ENCODE measurements at regions not wholly inside any gene's neighbourhood (a gene's known extent, or its start where the extent isn't known, plus 50 kb on each side); places are given as distances from the start of the nearest gene placed in this dataset.

DNA sequence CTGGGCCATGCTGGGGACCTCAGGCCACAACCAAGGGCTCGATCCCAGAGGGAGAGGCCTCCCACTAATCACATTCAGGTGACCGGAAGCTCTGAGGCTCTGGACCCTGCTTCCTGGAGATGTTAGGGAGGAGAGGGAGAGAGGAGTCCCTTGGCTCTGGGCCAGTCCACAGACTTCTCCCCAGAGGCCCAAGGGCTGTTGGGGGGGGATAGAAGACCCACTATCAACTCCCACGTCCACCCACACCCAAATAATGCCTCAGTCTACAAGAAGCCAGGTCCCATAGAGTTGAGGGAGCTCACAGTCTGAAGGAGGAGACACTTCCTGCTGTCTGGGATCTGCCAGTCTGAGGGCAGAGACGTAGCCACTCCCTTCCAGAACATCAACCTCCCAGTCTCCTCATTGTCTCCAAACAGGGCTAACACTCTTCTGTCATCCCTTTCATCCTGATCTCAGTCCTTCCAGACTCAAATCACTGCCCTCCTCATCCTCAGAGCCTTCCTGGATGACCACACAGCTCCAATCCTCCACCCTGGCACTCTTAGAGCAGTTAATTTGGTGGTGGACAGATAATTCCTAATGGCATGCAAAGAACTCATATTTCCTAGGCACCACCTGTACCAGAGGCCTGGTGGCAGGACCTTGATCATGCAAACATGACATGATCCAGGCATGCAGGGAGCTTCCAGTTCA, 69.9 kb downstream of the MRPL14 start (continued):
- no peak for TF ChIP-seq ZBTB34 (CRISPR knock-in tag; IDR thresholded peaks at IDR 0.05)
- no peak for TF ChIP-seq ZNF24 (IDR thresholded peaks at IDR 0.05)
- no peak for TF ChIP-seq ATM (IDR thresholded peaks at IDR 0.05; ENCODE audit: borderline replicate concordance)
- no peak for TF ChIP-seq MLLT10 (CRISPR knock-in tag; IDR thresholded peaks at IDR 0.05)
- no peak for TF ChIP-seq POLR2A (IDR thresholded peaks at IDR 0.05; ENCODE audit: insufficient read depth in 1 of 2, low read depth in 2 of 2, low read length in 2 of 2)
- peak; percentile 54 for TF ChIP-seq ZNF687 (CRISPR knock-in tag; IDR thresholded peaks at IDR 0.05)
- no peak for TF ChIP-seq SMARCE1 (IDR thresholded peaks at IDR 0.05; ENCODE audit: borderline replicate concordance)
- no peak for TF ChIP-seq KDM6A (CRISPR knock-in tag; IDR thresholded peaks at IDR 0.05; ENCODE audit: low read depth)
- no peak for TF ChIP-seq CBFB (CRISPR knock-in tag; IDR thresholded peaks at IDR 0.05)
- no peak for TF ChIP-seq RFXAP (CRISPR knock-in tag; IDR thresholded peaks at IDR 0.05; ENCODE audit: borderline replicate concordance)
- no peak for TF ChIP-seq ZNF451 (CRISPR knock-in tag; IDR thresholded peaks at IDR 0.05)
- TF ChIP-seq IKZF1 (IDR thresholded peaks at IDR 0.05): no peak
- no peak for TF ChIP-seq ZNF460 (CRISPR knock-in tag; IDR thresholded peaks at IDR 0.05; ENCODE audit: borderline replicate concordance)
- TF ChIP-seq GATA4 (IDR thresholded peaks at IDR 0.05; ENCODE audit: borderline replicate concordance, low read depth): no peak
- TF ChIP-seq ZNF101 (CRISPR knock-in tag; IDR thresholded peaks at IDR 0.05; ENCODE audit: borderline replicate concordance, low read depth): no peak
- TF ChIP-seq CSRNP1 (CRISPR knock-in tag; IDR thresholded peaks at IDR 0.05): no peak
- no peak for TF ChIP-seq TOPORS (CRISPR knock-in tag; IDR thresholded peaks at IDR 0.05)
- no peak for TF ChIP-seq ONECUT2 (CRISPR knock-in tag; IDR thresholded peaks at IDR 0.05)
- no peak for TF ChIP-seq FOXK1 (CRISPR knock-in tag; IDR thresholded peaks at IDR 0.05; ENCODE audit: borderline replicate concordance, low read depth)
- TF ChIP-seq ZNF160 (CRISPR knock-in tag; IDR thresholded peaks at IDR 0.05): no peak
- no peak for TF ChIP-seq BORCS8-MEF2B (CRISPR knock-in tag; IDR thresholded peaks at IDR 0.05)
- TF ChIP-seq, protein P1, sequence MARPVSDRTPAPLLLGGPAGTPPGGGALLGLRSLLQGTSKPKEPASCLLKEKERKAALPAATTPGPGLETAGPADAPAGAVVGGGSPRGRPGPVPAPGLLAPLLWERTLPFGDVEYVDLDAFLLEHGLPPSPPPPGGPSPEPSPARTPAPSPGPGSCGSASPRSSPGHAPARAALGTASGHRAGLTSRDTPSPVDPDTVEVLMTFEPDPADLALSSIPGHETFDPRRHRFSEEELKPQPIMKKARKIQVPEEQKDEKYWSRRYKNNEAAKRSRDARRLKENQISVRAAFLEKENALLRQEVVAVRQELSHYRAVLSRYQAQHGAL (CRISPR knock-in tag; IDR thresholded peaks at IDR 0.05; ENCODE audit: not compliant biosample characterization): no peak
- no peak for TF ChIP-seq THYN1 (CRISPR knock-in tag; IDR thresholded peaks at IDR 0.05; ENCODE audit: borderline replicate concordance, low read depth)
- no peak for TF ChIP-seq ZNF235 (CRISPR knock-in tag; IDR thresholded peaks at IDR 0.05; ENCODE audit: borderline replicate concordance)
- no peak for TF ChIP-seq ZFP41 (CRISPR knock-in tag; IDR thresholded peaks at IDR 0.05; ENCODE audit: borderline replicate concordance)
